GM12873 (cell line): ENCODE measurements at regions not wholly inside any gene's neighbourhood (a gene's known extent, or its start where the extent isn't known, plus 50 kb on each side); places are given as distances from the start of the nearest gene placed in this dataset.

ENCODE experiments used
- TF ChIP-seq, protein P1 (sequence below): IDR thresholded peaks from 2 replicates; pipeline ENCODE4 v1.5.1; 2012; ENCODE audit warnings: low read depth, mild to moderate bottlenecking, moderate library complexity, low read length, control low read depth; ENCODE audit not compliant: insufficient read depth; ENCODE audit errors: missing control alignments

DNA sequence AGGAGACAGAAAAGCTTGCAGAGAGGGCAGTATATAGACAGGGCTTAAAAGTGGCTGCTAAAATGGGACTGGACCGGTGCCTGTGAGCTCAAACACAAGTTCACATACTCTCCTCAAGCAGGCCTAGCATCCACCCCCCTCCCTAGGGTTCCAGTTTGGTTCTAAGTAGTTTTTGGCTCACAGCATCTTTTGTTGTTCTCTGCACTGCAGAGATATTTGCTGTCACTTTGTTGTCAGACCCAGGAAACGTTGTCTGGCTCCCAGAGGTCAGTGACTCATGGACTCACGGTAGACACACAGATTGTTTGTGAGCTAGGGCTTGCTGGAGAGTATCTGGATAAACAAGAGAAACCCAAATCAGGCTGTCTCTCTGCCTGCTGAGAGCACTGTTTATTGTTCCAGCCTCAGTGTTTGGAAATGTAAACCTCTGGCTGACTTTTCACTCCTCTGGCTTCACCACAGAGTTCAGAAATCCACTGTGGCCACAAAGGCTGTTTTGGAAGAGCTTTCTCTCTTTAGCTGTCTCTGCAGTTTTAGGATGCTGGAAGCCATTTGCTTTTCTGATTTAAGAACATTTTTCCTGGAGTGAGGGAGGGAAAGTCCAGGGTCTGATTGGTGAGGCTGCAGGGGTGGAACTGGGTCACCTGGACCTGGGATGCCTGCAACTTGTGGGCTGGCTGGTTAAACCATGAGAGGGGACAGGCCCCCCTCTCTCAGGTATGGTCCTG is 303.7 kb upstream of the PLET1 start:
- TF ChIP-seq, protein P1, sequence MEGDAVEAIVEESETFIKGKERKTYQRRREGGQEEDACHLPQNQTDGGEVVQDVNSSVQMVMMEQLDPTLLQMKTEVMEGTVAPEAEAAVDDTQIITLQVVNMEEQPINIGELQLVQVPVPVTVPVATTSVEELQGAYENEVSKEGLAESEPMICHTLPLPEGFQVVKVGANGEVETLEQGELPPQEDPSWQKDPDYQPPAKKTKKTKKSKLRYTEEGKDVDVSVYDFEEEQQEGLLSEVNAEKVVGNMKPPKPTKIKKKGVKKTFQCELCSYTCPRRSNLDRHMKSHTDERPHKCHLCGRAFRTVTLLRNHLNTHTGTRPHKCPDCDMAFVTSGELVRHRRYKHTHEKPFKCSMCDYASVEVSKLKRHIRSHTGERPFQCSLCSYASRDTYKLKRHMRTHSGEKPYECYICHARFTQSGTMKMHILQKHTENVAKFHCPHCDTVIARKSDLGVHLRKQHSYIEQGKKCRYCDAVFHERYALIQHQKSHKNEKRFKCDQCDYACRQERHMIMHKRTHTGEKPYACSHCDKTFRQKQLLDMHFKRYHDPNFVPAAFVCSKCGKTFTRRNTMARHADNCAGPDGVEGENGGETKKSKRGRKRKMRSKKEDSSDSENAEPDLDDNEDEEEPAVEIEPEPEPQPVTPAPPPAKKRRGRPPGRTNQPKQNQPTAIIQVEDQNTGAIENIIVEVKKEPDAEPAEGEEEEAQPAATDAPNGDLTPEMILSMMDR = no peak

DNA sequence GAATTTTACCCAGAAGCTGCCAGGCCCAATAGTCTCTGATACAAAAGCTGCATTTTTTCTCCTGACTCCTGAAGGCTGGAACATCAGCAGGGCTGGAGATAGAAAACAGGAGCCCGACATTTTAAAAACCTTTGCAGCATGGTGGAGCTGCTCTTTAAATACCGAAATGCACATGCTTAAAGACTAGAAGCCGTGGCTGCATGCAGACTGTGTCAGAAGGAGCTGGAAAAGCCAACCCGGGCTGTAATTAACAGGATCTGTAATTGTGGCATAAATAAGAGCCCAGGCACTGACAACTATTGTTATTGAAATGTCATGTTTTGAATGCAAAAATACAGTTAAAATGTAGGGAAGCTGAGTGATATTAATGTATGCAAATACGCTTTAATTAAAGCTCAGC is 304.9 kb upstream of the PLET1 start:
- TF ChIP-seq, protein P1 = no peak

DNA sequence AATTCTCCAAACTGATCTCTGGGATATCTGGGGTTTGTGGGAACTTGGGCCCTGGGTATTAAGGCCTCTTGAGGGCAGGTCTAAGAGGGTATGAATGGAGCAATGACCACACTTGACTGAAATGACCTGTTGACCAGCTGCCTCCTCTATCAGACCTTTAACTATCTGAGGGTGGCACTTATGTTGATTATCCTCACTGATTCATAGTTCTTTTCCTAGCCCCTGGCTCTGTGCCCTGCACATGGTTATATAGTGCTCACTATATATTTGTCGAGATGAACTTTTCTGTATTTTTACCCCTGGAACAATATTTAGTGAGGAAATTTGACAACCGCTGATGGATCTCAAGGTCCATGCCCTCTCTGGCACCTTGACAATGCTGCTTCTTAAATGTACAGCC is 305.5 kb upstream of the PLET1 start:
- TF ChIP-seq, protein P1 = no peak

DNA sequence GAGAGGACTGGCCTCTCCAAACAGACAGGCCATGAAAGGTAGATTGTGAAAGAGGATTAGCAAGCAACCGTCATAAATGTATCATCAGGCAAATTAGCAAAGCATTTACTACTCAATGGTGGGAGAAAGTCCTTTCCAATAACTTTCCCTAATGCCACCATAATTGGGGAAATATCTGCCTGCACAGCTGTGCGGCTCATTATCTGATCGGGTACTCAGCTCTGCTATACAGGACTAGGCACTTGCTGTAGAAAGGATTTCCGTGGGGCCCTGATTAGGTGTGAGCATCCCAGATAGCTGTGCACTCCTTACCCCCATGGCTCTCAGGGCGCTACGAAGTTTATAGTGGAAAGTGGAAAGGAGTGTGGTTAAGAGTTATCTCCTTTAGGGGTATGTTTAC is 309.7 kb upstream of the PLET1 start:
- TF ChIP-seq, protein P1 = no peak

DNA sequence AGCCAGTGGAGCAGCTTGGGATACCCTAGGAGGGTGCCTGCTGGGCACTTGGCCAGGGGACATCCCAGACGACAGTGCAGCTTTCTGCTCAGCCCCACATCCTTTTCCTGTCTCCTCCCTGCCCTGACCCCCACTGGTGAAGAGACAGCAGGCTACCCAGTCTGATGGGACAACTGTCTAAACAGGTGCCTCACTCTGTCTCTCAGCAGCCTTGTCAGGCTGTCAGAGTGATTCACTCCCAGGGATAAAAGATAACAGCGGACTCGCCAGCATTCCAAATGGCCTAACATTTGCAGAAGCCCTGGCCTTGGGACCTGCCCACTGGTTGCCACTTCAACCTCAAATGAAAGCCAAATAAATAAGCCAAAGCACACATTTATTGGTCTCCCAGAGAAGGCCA is 318.6 kb upstream of the PLET1 start:
- TF ChIP-seq, protein P1 = no peak

DNA sequence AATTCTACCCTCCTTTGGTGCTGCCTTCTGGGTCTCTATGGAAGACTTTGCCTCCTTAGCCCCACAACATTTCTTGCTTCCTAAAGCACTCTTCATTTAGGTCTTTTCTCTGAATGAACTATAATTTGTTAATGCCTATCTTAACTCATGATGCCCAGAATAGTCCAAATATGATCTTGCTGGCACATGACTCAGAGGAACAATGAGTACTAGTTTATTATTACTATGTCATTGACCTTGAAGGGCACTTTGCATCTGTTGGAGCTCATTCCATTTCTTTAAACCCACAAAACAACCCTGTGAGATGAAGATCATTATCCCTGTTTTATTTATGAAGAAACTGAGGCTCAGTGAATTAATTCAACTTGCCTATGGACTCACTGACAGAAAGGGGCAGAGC is 320.2 kb upstream of the PLET1 start:
- TF ChIP-seq, protein P1 = no peak

DNA sequence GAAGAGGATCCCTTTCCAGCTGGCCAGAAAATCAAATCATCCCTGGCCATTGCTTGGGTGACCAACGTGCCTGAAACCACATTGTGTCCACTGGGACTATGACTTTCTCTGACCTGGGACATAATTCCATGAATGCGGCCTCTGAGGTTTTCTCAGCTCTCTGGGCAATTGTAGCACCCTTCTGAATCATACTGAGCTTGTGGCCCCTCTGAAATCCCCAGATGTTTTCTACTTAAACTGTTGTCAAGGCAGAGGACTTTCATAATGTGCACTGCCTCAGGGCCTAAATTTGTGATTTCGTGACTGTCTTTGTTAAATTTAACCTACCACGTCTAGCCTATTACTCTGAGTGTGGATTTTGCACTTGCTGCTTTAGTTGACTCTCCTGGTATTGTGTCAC is 321.1 kb upstream of the PLET1 start:
- TF ChIP-seq, protein P1 = no peak
